Neural cell (in vitro differentiated cells): ENCODE measurements at regions not wholly inside any gene's neighbourhood (a gene's known extent, or its start where the extent isn't known, plus 50 kb on each side); places are given as distances from the start of the nearest gene placed in this dataset.

Experiments
- EP300 ChIP-seq: fragments of 450-650 bp; conservative IDR thresholded peaks from 2 replicates; pipeline ENCODE4 v1.6.1; 2014; ENCODE audit warnings: antibody characterized with exemption, mild to moderate bottlenecking, moderate library complexity; ENCODE audit not compliant: poor library complexity, severe bottlenecking
- EZH2 ChIP-seq: fragments of 200-600, 300-800 bp; shearing (Covaris generic), sonication (generic); IDR thresholded peaks from 2 replicates; pipeline ENCODE4 v1.6.1; 2014; ENCODE audit warnings: antibody characterized with exemption, low read length, borderline replicate concordance, mild to moderate bottlenecking; ENCODE audit not compliant: insufficient read depth, poor library complexity, severe bottlenecking
- MXI1 ChIP-seq: fragments of 450-650 bp; conservative IDR thresholded peaks from 2 replicates; pipeline ENCODE4 v1.6.1; 2014; ENCODE audit warnings: antibody characterized with exemption, mild to moderate bottlenecking; ENCODE audit not compliant: poor library complexity, severe bottlenecking
- POLR2AphosphoS5 ChIP-seq: IDR thresholded peaks from 2 replicates; pipeline ENCODE4 v1.6.1; 2012
- RAD21 ChIP-seq: fragments of 450-650 bp; conservative IDR thresholded peaks from 2 replicates; pipeline ENCODE4 v1.6.1; 2014; ENCODE audit warnings: antibody characterized with exemption, mild to moderate bottlenecking, moderate library complexity
- SMC3 ChIP-seq: fragments of 450-650 bp; conservative IDR thresholded peaks from 2 replicates; pipeline ENCODE4 v1.6.1; 2014; ENCODE audit warnings: antibody characterized with exemption, mild to moderate bottlenecking, moderate library complexity; ENCODE audit not compliant: poor library complexity
- TAF1 ChIP-seq: IDR thresholded peaks from 2 replicates; pipeline ENCODE4 v1.6.1; 2012; ENCODE audit warnings: low read depth
- TF ChIP-seq, protein P1 (sequence below): fragments of 450-650 bp; IDR thresholded peaks from 2 replicates; pipeline ENCODE4 v1.5.1; 2014; ENCODE audit warnings: antibody characterized with exemption, mild to moderate bottlenecking, moderate library complexity; ENCODE audit not compliant: poor library complexity, severe bottlenecking
- TF ChIP-seq, protein P2 (sequence below): IDR thresholded peaks from 2 replicates; pipeline ENCODE4 v1.6.1; 2012; ENCODE audit warnings: borderline replicate concordance

DNA sequence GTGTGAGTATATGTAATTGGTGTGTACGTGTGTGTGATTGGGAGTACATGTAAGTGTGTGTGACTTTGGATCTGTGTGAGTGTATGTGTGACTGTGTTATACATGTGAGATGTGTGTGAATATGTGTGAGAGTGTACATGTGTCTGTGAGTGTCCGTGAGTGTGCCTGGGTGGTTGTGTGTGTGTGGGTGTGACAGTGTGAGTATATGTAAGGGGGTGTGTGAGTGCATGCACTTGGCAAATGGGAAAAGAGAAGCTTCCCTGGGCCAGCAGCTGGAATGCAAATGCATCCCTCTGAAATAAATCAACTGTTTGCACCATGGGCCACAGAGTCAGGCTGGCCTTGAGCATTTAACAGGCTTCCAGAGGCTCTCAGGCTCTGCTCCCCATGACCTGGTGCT is 63.6 kb downstream of the MINAR1 start:
- TF ChIP-seq, protein P1, sequence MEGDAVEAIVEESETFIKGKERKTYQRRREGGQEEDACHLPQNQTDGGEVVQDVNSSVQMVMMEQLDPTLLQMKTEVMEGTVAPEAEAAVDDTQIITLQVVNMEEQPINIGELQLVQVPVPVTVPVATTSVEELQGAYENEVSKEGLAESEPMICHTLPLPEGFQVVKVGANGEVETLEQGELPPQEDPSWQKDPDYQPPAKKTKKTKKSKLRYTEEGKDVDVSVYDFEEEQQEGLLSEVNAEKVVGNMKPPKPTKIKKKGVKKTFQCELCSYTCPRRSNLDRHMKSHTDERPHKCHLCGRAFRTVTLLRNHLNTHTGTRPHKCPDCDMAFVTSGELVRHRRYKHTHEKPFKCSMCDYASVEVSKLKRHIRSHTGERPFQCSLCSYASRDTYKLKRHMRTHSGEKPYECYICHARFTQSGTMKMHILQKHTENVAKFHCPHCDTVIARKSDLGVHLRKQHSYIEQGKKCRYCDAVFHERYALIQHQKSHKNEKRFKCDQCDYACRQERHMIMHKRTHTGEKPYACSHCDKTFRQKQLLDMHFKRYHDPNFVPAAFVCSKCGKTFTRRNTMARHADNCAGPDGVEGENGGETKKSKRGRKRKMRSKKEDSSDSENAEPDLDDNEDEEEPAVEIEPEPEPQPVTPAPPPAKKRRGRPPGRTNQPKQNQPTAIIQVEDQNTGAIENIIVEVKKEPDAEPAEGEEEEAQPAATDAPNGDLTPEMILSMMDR = no peak
- TF ChIP-seq POLR2AphosphoS5 (no peak), SMC3 (no peak), RAD21 (no peak), EP300 (no peak), EZH2 (no peak), TAF1 (no peak), MXI1 (no peak)
- TF ChIP-seq, protein P2, sequence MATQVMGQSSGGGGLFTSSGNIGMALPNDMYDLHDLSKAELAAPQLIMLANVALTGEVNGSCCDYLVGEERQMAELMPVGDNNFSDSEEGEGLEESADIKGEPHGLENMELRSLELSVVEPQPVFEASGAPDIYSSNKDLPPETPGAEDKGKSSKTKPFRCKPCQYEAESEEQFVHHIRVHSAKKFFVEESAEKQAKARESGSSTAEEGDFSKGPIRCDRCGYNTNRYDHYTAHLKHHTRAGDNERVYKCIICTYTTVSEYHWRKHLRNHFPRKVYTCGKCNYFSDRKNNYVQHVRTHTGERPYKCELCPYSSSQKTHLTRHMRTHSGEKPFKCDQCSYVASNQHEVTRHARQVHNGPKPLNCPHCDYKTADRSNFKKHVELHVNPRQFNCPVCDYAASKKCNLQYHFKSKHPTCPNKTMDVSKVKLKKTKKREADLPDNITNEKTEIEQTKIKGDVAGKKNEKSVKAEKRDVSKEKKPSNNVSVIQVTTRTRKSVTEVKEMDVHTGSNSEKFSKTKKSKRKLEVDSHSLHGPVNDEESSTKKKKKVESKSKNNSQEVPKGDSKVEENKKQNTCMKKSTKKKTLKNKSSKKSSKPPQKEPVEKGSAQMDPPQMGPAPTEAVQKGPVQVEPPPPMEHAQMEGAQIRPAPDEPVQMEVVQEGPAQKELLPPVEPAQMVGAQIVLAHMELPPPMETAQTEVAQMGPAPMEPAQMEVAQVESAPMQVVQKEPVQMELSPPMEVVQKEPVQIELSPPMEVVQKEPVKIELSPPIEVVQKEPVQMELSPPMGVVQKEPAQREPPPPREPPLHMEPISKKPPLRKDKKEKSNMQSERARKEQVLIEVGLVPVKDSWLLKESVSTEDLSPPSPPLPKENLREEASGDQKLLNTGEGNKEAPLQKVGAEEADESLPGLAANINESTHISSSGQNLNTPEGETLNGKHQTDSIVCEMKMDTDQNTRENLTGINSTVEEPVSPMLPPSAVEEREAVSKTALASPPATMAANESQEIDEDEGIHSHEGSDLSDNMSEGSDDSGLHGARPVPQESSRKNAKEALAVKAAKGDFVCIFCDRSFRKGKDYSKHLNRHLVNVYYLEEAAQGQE = no peak
